ENCODE measurements at regions not wholly inside any gene's neighbourhood (a gene's known extent, or its start where the extent isn't known, plus 50 kb on each side); places are given as distances from the start of the nearest gene placed in this dataset.

GRCh38 chr10:43706166-43706565, 57.5 kb upstream of the ZNF32 start:
- DNase-seq (ENCODE audit: extremely low spot score, insufficient read length, low read depth) (no peak), FAIRE-seq (no peak)

DNA sequence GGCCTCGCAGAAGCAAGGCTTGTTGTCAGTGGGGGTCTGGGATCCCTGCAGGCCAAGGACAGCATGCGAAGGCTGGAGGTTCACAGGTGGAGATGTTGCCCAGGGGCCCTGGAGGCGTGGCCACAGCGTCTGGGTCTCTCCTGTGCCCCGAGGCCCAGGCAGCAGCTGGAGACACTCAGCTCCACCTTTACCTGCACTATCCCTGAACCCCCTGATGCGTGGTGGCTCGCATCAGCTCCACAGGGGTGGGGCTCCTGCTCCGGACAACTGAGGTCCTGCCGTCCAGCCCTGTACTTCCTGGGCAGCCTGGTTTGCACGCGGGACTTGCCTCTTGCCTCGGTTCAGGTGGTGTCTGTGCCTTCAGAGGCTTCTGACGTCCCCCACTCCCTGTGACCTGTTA, 54.6 kb upstream of the ZNF32 start:
- no peak for FAIRE-seq
- no peak for DNase-seq (ENCODE audit: extremely low spot score, insufficient read length, low read depth)

- no peak for FAIRE-seq
- no peak for DNase-seq (ENCODE audit: extremely low spot score, insufficient read length, low read depth)
Measured at GRCh38 chr10:43702936-43703281, 54.2 kb upstream of the ZNF32 start.

- DNase-seq (ENCODE audit: extremely low spot score, insufficient read length, low read depth) (no peak), FAIRE-seq (no peak)
Measured at GRCh38 chr10:43702213-43702935, 53.7 kb upstream of the ZNF32 start.

- FAIRE-seq, result no peak
- DNase-seq (ENCODE audit: extremely low spot score, insufficient read length, low read depth), result no peak
Measured at GRCh38 chr10:43701295-43701694, 52.6 kb upstream of the ZNF32 start.

- FAIRE-seq (no peak), DNase-seq (ENCODE audit: extremely low spot score, insufficient read length, low read depth) (no peak)
Measured at GRCh38 chr10:43700306-43700705, 51.6 kb upstream of the ZNF32 start.

GRCh38 chr10:43699516-43699915, 50.8 kb upstream of the ZNF32 start:
- DNase-seq (ENCODE audit: extremely low spot score, insufficient read length, low read depth) (no peak), FAIRE-seq (no peak)
